Kidney glomerular epithelial cell (primary cell): ENCODE measurements at regions not wholly inside any gene's neighbourhood (a gene's known extent, or its start where the extent isn't known, plus 50 kb on each side); places are given as distances from the start of the nearest gene placed in this dataset.
A peak's percentile ranks its signal among the peaks of the same experiment; 100 is the strongest.

Experiments used
- DNase-seq: peaks from one replicate; lab custom pipeline; 2025; lab: John Stamatoyannopoulos, UW

DNA sequence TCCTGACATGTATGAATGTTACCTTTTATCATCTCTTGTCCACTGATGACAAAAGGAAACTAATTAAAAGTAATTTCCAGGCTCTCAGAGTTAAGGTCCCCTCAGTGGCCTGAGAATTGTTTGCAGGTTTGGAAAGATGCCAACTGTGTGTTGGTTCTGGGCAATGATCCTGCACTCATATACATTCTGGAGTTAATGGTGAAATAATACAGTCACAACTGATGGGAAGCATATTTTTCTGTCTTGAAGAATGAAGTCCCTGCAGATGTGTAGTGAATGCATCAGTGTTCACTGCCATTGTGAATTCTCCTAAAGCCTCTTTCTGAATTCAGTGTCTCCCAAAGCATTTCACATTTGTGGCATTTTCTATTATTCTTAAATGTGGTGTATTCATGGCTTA, 238.1 kb upstream of the PPP1R2C start:
- no peak for DNase-seq

DNA sequence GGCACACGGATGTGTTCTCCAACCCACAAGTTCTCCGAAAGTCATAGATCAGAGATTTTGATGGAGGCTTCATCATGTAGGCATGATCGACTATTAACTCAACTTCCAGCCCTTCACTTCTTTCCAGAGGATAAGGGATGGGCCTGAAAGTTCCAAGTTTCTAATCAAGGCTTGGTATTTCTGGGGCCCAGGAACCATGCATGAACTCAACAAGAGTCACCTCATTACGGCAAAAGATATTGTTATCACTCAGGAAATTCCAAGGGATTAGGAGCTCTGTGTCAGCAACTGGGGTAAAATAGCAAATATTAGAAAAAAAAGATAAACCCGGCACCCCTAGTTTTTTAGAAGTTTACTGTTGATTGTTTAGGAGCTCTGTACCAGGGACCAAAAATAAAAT, 240.1 kb upstream of the PPP1R2C start:
- no peak for DNase-seq

DNA sequence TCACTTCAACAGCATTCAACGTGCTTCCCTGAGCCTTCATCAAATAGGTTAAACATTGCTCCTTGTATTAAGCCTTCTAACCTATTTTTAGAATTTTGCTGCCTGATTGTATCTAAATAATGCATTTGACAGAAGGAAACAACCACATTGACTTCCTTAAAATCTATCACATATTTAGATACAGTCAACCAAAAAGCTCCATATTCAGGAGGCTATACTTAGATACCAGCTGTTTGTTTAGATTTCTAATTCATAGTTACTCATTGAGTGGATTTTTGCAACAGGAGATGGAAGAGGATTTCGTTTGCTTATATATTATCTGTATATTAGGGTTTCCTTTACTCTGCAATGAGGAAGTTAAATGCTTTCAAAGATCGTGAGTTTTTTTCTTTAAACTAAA, 241.1 kb upstream of the PPP1R2C start:
- DNase-seq = no peak

DNA sequence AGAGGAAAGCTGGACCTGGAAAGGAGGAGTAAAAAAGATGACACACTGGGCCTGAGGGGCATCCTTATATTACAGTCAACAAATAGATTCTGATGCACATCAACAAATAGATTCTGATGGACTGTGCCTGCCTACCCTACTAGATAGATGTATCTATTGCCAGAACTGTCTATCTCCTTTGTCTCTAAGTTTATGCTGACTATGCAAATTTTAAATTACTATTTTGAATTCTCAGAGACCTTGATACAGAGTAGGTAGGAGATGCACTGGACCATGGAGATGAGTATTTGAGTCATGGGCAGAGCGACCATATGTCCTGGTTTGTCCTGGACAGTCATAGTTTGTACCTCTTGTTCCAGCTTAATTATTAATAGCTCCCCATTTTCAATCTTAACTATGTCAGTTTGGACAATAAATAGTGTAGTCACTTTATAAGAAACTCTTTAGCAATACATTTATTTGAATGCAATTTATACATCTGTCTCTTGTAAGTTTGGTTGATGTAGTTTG, 247.9 kb upstream of the PPP1R2C start:
- DNase-seq = no peak

DNA sequence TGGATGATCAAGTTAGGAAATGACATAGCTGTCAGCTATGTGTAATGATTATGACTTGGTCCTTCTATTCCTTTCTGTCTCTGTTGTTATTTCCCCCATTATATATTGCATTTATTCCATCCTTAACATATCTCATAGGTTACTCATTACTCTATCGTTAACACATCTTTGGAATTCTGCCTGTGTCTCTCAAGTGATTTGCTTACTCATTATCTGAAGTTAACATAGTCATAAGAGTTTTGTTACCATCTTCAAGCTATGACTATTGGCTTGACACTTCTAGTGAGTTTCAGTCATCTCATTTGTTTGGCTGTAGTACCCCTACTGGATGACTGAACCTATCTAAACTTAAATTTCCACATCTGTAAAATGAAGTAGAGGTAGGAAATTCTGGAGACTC, 286.1 kb upstream of the PPP1R2C start:
- no peak for DNase-seq

DNA sequence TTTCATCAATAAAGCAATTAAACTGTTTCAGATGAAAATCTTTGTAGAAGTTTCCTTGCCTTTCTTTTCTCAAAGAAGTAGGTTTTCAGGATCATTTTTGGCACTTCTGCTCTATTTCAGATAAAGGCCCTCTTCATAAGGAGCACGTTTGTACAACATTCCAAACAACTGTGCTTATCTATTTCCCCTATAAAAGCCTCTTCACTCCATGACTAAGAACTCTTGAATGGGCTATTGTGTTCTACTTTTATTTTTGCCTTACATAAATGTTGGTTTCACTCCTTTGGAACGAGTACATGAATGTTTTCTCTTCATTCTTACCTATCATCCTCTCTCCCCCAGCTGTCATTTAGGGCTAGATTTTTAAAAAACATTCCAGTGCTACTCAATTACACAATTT, 288.0 kb upstream of the PPP1R2C start:
- DNase-seq = no peak

DNA sequence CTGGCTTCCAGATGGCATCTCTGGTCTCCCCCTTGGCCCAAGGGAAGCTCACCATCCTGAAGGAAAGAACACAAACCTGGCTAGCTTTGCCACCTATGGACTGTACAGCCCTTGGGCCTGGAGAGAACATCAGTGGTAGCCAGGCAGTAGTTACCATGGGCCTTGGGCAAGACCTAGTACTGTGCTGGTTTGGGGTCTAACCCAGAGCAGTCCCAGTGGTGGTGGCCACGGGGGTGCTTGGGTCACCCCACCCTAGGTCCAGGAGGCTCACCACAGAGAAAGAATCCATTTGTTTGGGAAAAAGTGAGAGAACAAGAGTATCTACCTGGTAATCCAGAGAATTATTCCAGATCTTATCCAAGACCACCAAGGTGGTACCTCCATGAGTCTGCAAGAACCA, 290.7 kb upstream of the PPP1R2C start:
- no peak for DNase-seq

DNA sequence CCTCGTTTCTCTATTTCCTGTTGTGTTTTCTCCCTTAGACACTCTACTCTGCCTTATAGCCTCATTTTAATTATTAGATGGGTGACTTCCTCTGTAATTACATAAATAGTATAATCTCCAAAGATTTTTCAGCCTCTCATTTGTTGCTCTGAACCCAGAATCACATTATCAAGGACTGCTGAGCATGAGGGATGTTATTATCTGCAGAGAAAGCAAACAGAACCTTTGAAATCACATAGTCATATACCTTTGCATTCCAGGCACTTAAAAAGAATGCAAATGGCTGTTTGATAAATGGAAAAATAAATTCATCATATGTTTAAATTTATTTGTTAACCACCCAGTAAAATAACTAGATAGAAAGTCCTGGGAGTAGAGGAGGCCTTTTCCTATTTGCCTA, 305.1 kb upstream of the PPP1R2C start:
- DNase-seq = no peak

DNA sequence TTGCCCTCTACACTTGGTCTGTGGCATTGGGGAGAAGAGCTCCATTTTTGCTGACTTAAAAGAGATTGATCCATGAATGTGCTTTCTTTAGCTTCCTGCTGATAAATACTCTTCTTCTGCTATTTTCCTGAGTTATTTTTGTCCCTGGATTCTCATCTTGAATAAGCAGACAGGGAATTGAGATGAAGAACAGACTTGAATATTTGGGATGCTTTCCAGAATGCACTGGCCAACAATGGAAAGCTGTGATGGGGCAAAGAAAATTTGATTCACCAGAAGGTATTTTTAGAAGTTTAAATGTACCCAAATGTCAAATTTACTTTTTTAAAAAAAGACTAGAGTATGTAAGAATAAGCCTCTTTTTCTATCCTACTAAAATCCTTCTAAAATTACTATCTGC, 309.9 kb upstream of the PPP1R2C start:
- DNase-seq = no peak

DNA sequence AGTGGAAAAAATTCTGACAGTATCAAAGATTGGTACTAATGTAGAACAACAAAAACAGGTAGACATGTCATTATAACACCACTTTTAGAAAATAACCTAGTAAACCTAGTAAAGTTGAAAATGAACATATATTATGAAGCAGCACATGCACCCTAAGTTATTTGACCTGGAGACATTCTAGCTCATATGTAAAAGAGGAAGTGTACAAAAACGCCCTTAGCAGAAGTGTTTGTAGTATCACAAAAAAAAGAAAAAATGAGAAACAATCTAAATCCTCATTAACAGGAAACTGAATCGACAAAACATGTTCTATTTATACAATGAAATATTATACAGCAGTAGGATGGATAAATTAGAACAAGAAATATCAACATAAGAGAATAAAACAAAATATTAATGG, 318.9 kb upstream of the PPP1R2C start:
- DNase-seq = no peak

DNA sequence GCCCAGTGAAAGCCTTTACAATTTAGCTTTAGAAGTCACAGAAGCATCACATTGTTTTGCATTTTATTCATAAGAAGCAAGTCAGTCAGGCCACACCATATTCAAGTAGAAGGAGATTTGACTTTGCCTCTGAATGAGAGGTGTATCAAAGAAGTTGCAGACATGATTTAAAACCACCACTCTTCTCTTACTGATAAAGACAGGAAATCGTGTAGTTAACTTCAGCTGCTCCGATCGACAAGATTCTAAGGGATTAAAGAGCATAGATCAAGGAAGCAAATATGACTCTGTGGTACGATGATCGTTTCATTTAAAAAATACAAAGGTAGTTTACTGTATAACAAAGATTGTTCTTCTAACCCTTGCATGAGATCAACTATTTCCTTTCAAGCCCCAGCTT, 328.0 kb upstream of the PPP1R2C start:
- DNase-seq = no peak

DNA sequence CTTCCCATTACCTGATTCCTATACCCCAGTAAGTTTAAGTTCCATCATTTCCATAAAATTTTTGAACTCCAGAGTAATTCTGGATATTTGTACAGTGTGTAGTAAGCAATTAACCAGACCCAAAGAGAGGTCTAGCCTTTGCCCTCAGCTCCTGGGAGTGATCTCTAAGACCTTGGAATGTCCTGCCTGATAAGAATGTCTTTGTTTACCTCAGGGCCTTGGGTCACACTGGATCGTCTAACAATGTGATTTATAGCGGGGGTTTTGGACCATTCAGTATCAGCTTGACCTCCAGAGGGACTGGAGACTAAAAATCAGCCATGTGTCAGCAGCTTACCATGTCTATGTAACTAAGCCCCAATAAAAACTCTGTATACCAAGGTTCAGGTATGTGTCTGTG, 330.9 kb upstream of the PPP1R2C start:
- no peak for DNase-seq

DNA sequence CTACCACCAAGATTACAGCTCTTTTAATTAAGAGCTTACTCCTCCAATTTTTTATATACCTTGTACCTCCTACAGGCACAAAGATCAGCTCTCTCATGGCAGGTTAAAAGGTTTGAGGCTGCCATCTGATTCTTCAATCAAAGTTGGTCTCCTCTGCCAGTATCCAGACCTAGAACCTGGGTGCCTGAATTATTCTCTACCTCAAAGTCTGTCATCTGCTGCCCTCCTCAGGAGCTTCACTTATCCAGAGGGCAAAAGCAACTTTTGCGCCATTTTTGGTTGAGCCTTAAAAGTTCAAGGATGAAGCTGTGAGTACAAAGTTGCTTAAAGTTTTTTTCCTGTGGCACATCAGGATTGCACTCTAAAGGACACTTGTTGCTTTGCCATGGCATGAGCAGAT, 343.7 kb upstream of the PPP1R2C start:
- peak; percentile 0 for DNase-seq

DNA sequence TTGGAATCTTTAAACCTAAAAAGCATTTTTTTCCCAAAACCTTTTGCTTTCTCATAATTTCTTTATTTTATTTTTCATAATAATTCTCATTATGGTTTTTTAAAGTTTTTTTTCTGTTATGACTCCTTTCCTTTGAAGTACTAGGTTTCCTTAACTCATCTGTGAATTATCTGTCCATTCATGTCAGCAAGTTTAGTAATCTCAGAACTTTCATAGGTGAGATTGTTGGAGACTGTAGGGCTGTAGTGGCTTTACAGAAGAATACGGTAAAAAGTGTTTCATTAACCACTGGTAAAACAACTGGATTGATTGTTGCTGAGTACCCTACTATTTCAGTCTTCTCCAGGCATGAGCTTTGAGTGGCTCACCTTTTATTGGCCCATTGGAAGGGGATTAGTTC, 361.7 kb upstream of the PPP1R2C start:
- no peak for DNase-seq

DNA sequence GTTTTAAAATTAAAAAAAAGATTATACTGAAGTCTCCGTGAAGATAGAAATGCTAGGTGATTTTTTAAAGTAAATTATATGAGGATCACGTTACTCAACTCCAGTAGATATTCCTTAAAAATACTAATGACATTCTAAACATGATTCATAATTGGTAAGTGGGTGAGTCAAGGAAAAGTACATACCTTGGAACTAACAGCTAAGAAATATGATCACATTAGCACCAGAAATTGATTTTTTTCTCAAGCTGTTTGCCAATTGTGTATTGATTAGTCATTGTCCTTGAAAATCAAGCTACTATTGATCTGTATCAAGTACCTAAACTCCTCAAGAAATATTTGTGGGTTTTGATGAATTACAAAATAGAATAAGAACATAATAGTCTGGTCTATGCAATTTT, 362.6 kb upstream of the PPP1R2C start:
- DNase-seq = no peak

DNA sequence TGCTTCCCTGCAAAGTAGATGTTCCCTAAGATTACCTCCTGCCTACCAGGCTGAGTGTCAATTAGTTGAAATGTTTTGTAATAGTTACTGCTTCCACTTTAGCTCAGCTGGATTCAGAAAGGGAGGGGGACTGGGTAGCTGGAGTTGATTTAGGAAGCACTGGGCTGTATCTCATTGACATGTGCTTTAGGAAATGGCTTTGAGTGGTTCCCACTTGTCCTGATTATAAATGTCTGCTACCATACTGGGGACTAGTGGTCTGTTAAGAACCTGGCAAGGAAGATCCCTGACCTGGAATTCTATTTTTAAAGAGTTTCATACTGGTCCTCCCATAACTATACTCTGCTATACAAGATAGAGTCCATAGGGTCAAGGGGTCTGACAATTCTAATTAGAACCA, 363.9 kb upstream of the PPP1R2C start:
- DNase-seq = no peak

DNA sequence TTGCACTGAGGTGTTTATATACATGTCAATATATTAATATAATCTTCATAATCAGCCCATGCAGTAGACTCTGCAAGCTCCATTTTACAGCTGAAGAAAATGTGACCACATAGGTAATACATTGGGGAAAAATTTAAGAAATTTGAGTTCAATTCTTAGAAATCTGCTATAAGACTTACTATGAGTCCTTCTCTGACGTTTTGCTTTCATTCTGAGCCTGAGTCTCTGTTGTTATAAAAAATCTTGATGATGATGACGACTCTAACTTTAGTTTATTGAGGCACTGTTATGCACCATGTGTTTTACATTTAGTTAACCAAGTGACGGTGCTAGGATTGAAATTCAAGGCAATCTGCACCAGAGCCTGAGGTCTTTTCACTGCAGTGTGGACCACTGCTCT, 370.3 kb upstream of the PPP1R2C start:
- no peak for DNase-seq

DNA sequence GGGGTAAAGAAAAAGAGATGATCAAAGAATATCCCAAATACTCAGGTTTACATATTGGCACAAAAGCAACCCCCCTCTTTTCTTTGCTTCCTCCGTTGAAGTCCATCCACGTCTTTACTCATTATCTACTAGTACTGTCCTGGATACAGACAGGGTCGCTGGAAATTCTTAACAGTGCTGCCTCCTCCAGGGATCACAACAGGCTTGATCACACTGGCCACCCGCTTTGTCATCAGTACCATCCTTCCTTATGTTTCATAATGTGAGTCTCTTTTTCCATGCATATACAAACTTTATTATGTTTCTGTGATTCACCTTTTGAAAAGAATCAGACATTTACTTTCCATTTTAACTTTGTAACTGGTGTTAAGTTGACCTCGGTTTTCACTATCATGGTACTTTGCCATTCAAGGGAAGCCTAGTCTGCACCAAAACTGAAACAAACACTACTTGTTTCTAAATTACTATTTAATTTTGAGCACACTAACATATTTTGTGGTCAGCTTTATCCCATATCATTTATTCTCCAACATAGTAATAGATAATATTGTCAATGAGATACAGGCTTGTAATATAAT, 387.5 kb upstream of the PPP1R2C start:
- no peak for DNase-seq

DNA sequence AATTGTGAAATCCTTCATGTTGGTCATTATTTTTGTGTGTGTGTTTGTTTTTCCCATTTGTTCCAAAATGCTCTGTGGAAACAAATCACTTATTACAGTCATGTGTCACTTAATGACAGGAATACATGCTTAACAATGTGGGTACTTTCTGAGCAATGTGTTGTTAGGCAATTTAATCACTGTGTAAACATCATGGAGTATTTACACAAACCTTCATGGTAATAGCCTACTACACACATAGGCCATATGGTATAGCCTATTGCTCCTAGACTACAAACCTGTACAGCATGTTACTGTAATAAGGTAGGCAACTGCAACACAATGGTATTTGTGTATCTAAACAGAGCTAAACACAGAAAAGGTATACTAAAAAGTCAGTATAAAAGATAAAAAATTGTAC, 388.9 kb upstream of the PPP1R2C start:
- DNase-seq = no peak

DNA sequence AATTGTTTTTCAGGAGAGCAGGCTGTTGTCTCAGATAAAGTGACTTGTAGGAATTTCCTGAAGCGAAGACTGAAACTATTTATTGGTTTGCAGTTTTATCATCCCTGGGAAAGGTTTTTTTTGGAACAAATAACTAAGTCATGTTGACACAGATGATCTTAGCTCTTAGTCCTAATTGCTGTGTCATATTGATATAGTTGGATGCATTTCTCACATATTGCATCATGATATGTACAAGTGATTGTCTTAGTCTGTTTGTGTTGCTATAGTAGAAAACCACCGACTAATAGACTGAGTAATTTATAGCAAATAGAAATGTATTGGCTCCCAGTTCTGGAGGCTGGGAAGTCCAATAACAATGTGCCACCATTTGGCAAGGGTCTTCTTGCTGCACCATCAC, 397.5 kb upstream of the PPP1R2C start:
- DNase-seq = no peak

DNA sequence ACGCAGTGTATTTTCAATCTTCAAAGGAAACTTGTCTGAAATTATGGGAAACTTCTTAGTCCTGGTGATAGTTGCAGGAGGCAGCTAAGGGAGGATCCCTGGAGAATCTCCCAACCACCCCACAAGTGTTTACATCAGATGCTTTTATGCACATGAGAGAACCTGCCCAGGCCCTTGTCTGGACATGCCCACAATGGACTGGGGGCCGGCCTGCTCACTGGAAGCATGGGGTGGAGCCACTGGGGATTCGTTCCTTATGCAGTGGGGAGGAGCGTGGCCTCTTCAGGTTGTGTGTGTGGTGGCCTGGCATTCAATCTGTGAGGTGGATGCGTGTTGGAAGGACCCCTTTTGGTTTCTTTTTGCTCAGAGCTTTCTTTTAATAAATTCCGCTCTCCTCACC, 398.7 kb upstream of the PPP1R2C start:
- DNase-seq = no peak

DNA sequence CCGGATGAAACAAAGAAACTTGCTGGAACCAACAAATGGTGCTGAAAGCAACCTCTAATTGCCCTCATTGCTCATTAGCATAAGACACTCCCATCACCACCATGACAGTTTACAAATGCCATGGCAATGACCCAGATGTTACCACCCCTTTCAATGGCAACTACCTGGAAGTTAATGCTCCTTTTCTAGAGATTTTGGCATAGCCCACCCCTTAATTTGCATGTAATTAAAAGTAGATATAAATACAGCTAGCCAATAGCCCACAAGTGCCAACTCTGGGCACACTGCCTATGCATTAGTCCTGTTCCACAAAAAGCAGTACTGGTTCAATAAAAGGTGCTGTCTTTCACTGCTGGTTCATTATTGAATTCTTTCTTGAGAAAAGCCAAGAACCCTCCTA, 410.3 kb upstream of the PPP1R2C start:
- no peak for DNase-seq

DNA sequence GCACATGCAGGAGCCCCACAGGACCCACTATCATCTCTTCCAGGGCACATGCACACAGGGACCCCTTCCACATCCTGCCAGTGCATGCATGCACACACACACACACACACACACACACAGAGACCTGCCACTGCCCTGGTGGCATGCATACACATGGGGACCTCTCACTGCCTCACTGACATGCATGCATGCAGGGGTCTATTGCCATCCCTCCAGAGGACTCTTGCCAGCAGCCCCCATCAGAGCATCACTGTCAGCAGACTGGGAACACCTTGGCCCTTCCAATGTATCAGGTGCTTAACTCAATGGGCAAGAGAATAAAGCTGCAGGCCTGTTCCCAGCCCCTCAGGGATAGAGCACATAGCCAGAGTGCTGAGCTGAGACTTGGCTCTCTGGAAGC, 433.6 kb upstream of the PPP1R2C start:
- DNase-seq = no peak

DNA sequence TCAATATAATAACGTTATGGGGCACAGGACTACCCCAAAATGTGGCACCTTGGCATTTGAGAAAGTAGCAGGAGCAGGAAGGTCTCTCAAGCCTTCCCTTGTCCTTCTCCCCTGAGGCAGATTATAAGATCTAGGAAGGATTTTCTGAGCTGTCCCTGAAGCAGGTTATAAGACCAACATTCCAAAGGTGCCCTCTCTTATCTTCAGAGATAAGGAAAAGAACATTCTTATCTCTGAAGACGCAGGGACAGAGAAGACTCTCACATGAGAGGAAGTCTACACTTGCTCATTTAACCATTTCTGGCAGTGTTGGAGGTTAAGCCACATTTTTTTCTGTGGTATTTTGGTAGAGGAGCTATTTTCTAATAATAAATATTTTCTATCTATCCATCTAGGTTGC, 437.9 kb upstream of the MAOA start:
- DNase-seq = no peak

DNA sequence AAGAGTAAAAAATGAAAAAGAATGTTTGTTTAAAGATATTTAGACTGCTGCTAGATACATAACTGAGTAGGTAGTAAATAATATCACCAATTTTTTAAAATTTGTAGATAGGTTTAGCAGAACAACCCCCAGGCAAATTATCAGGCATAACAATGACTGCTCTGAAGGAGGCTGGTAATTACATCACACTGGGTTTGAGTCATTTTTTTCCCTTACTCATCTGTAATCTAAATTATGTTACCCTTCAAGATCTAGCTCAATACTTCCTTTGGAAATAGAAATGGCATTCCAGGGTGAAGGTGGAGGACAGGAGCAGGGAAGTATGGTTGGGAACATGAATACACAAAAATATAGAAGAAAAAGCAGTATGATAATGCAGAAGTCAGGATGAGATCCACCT, 431.6 kb upstream of the MAOA start:
- DNase-seq = peak; percentile 0
